HUES48 (cell line): ENCODE measurements at regions not wholly inside any gene's neighbourhood (a gene's known extent, or its start where the extent isn't known, plus 50 kb on each side); places are given as distances from the start of the nearest gene placed in this dataset.

Experiments used
- H3K27ac ChIP-seq: one replicate; pipeline ENCODE4 v1.7.0; 2013; ENCODE audit warnings: low read depth, low read length, inconsistent platforms
- H3K27me3 ChIP-seq: 2 replicates; pipeline ENCODE4 v1.6.1; 2013; ENCODE audit warnings: mild to moderate bottlenecking, low read length; ENCODE audit not compliant: control insufficient read depth, insufficient read depth
- H3K36me3 ChIP-seq: 2 replicates; pipeline ENCODE4 v1.6.1; 2013; ENCODE audit warnings: low read length; ENCODE audit not compliant: control insufficient read depth, insufficient read depth
- H3K4me1 ChIP-seq: 2 replicates; pipeline ENCODE4 v1.6.1; 2013; ENCODE audit warnings: mild to moderate bottlenecking, low read length; ENCODE audit not compliant: control insufficient read depth, insufficient read depth
- H3K4me3 ChIP-seq: 2 replicates; pipeline ENCODE4 v1.5.1; 2013; ENCODE audit warnings: mild to moderate bottlenecking, low read depth, low read length
- H3K9ac ChIP-seq: 2 replicates; pipeline ENCODE4 v1.6.1; 2013; ENCODE audit warnings: mild to moderate bottlenecking, low read depth, low read length, moderate library complexity
- H3K9me3 ChIP-seq: 2 replicates; pipeline ENCODE4 v1.6.1; 2013; ENCODE audit warnings: low read length; ENCODE audit not compliant: control insufficient read depth, insufficient read depth

- Histone ChIP-seq H3K36me3 (no peaks in the 10 kb centered on the region), H3K4me1 (peaks cover 43% of the 10 kb centered on the region), H3K4me3 (no peak overlapping the region), H3K27me3 (no peaks in the 10 kb centered on the region), H3K9me3 (no peaks in the 10 kb centered on the region), H3K27ac (no peak overlapping the region), H3K9ac (no peak overlapping the region)
Observed at GRCh38 chr13:73971481-73971880, 162.7 kb downstream of the KLF12 start.

- Histone ChIP-seq H3K27me3 (no peaks in the 10 kb centered on the region), H3K36me3 (no peaks in the 10 kb centered on the region), H3K4me3 (no peak overlapping the region), H3K27ac (no peak overlapping the region), H3K9me3 (no peaks in the 10 kb centered on the region), H3K4me1 (peaks cover 37% of the 10 kb centered on the region), H3K9ac (no peak overlapping the region)
Observed at GRCh38 chr13:73970421-73971055, 163.7 kb downstream of the KLF12 start.

- H3K4me3 ChIP-seq: no peak overlapping the region
Observed at GRCh38 chr13:73967397-73968165, 166.6 kb downstream of the KLF12 start.

GRCh38 chr13:73966331-73966730 lies 167.9 kb downstream of the KLF12 start:
- Histone ChIP-seq H3K36me3 (no peaks in the 10 kb centered on the region), H3K4me1 (peaks cover 8% of the 10 kb centered on the region; the same call in 1 of the 2 replicates), H3K27me3 (no peaks in the 10 kb centered on the region), H3K27ac (no peak overlapping the region), H3K4me3 (no peak overlapping the region), H3K9ac (no peak overlapping the region), H3K9me3 (no peaks in the 10 kb centered on the region)

More at GRCh38 chr13:73967397-73968165, 166.6 kb downstream of the KLF12 start:
- H3K36me3 ChIP-seq: no peaks in the 10 kb centered on the region
- no peak overlapping the region for H3K9ac ChIP-seq
- peaks cover 8% of the 10 kb centered on the region; the same call in 1 of the 2 replicates for H3K4me1 ChIP-seq
- H3K27me3 ChIP-seq: no peaks in the 10 kb centered on the region
- H3K9me3 ChIP-seq: no peaks in the 10 kb centered on the region
- H3K27ac ChIP-seq: no peak overlapping the region

- Histone ChIP-seq H3K27me3 (no peaks in the 10 kb centered on the region), H3K9ac (no peak overlapping the region), H3K27ac (no peak overlapping the region), H3K36me3 (no peaks in the 10 kb centered on the region), H3K4me3 (no peak overlapping the region), H3K9me3 (no peaks in the 10 kb centered on the region), H3K4me1 (peaks cover 2% of the 10 kb centered on the region; the same call in 1 of the 2 replicates)
Observed at GRCh38 chr13:73962284-73962683, 171.9 kb downstream of the KLF12 start.

- H3K27ac ChIP-seq: no peak overlapping the region
- no peak overlapping the region for H3K9ac ChIP-seq
- no peaks in the 10 kb centered on the region for H3K27me3 ChIP-seq
- no peaks in the 10 kb centered on the region for H3K9me3 ChIP-seq
- H3K4me1 ChIP-seq: no peaks in the 10 kb centered on the region
- no peaks in the 10 kb centered on the region for H3K36me3 ChIP-seq
- H3K4me3 ChIP-seq: no peak overlapping the region
Observed at GRCh38 chr13:73961181-73961580, 173.0 kb downstream of the KLF12 start.

GRCh38 chr13:73960474-73960873 lies 173.7 kb downstream of the KLF12 start:
- no peaks in the 10 kb centered on the region for H3K36me3 ChIP-seq
- H3K9ac ChIP-seq: no peak overlapping the region
- no peaks in the 10 kb centered on the region for H3K4me1 ChIP-seq
- no peaks in the 10 kb centered on the region for H3K27me3 ChIP-seq
- no peaks in the 10 kb centered on the region for H3K9me3 ChIP-seq
- no peak overlapping the region for H3K4me3 ChIP-seq
- H3K27ac ChIP-seq: no peak overlapping the region

- Histone ChIP-seq H3K9me3 (no peaks in the 10 kb centered on the region), H3K27ac (no peak overlapping the region), H3K9ac (no peak overlapping the region), H3K36me3 (no peaks in the 10 kb centered on the region), H3K4me3 (no peak overlapping the region), H3K27me3 (no peaks in the 10 kb centered on the region), H3K4me1 (no peaks in the 10 kb centered on the region)
Observed at GRCh38 chr13:73958657-73959397, 175.4 kb downstream of the KLF12 start.

GRCh38 chr13:73957889-73958288 lies 176.3 kb downstream of the KLF12 start:
- Histone ChIP-seq H3K9me3 (no peaks in the 10 kb centered on the region), H3K4me1 (no peaks in the 10 kb centered on the region)

GRCh38 chr13:73956795-73957408 lies 177.3 kb downstream of the KLF12 start:
- Histone ChIP-seq H3K4me1 (no peaks in the 10 kb centered on the region), H3K27ac (no peak overlapping the region), H3K4me3 (no peak overlapping the region), H3K9me3 (no peaks in the 10 kb centered on the region), H3K36me3 (no peaks in the 10 kb centered on the region), H3K27me3 (no peaks in the 10 kb centered on the region), H3K9ac (no peak overlapping the region)

More at GRCh38 chr13:73957889-73958288, 176.3 kb downstream of the KLF12 start:
- Histone ChIP-seq H3K36me3 (no peaks in the 10 kb centered on the region), H3K27me3 (no peaks in the 10 kb centered on the region), H3K9ac (no peak overlapping the region), H3K27ac (no peak overlapping the region), H3K4me3 (no peak overlapping the region)
